ENCODE measurements at regions not wholly inside any gene's neighbourhood (a gene's known extent, or its start where the extent isn't known, plus 50 kb on each side); places are given as distances from the start of the nearest gene placed in this dataset.

DNA sequence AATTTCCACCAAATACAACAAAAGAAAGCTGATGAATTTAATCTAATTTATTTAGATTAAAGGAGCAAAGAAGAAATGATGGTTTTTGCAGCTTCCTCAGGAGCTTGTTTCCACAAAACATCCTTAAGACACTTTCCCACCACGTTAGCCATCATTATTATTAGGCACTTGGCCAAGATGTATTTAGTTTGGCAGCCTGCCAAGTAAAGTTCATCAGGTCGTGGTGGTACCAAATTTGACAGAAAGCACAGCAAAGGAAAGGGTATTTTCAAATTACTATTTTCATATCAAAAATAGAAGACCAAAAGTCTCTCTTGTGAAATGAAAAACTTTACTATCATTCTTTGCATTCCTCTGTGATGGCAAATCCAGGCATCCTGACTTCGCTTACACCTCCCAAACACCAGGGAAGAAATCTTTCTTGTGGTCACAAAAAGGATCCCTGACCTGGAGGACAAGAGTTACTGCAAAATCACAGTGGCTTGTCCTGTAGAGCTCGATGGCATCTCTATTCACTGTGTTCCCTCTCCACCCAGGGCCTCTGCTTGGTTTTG, 123.1 kb upstream of the INHBA start:
- Mint-ChIP-seq H3K27me3 (ENCODE audit: unreplicated experiment) (peaks cover 46% of the 10 kb centered on the region), H3K36me3 (ENCODE audit: insufficient read depth, unreplicated experiment) (no peaks in the 10 kb centered on the region), H3K9me3 (ENCODE audit: low read depth, unreplicated experiment) (peaks cover 8% of the 10 kb centered on the region), H3K27ac (ENCODE audit: unreplicated experiment) (no peak overlapping the region), H3K4me1 (ENCODE audit: low read depth, unreplicated experiment) (no peaks in the 10 kb centered on the region), H3K4me3 (ENCODE audit: low read depth, unreplicated experiment) (no peak overlapping the region)
- CTCF ChIA-PET = no interaction called here
- intact Hi-C loops (cut with micrococcal nuclease; ENCODE audit: unreplicated experiment) = no loop called here
- DNase-seq = no peak
- BruUV-seq (replicated peaks) = no TSS peak
- TF ChIP-seq CTCF (IDR thresholded peaks at IDR 0.05; ENCODE audit: unreplicated experiment) = no peak

DNA sequence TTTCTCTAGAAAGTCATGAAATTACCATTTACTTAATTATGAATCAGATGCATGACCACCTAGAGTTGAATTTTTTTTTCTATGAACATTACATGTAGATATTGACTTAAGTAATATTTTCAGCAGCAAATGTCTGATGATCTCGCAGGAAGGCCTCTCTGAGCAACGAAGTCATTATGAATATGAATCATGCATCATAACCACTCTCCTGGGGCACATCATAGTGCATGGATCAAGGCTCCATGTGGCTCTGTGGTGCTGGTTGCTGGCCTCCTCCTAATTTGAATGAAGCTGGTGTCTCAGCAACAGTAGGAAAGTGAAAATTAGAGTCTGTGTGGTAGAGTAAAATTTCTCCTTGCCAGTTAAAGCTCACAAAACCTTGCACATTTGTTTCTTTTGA, 121.4 kb upstream of the INHBA start:
- no peak for DNase-seq
- intact Hi-C loops (cut with micrococcal nuclease; ENCODE audit: unreplicated experiment) = no loop called here
- no TSS peak for BruUV-seq (replicated peaks)
- Mint-ChIP-seq H3K9me3 (ENCODE audit: low read depth, unreplicated experiment) (peaks cover 6% of the 10 kb centered on the region), H3K27me3 (ENCODE audit: unreplicated experiment) (peaks cover 38% of the 10 kb centered on the region), H3K4me3 (ENCODE audit: low read depth, unreplicated experiment) (no peak overlapping the region), H3K4me1 (ENCODE audit: low read depth, unreplicated experiment) (no peaks in the 10 kb centered on the region), H3K27ac (ENCODE audit: unreplicated experiment) (no peak overlapping the region), H3K36me3 (ENCODE audit: insufficient read depth, unreplicated experiment) (no peaks in the 10 kb centered on the region)
- TF ChIP-seq CTCF (IDR thresholded peaks at IDR 0.05; ENCODE audit: unreplicated experiment) = no peak
- CTCF ChIA-PET = no interaction called here

DNA sequence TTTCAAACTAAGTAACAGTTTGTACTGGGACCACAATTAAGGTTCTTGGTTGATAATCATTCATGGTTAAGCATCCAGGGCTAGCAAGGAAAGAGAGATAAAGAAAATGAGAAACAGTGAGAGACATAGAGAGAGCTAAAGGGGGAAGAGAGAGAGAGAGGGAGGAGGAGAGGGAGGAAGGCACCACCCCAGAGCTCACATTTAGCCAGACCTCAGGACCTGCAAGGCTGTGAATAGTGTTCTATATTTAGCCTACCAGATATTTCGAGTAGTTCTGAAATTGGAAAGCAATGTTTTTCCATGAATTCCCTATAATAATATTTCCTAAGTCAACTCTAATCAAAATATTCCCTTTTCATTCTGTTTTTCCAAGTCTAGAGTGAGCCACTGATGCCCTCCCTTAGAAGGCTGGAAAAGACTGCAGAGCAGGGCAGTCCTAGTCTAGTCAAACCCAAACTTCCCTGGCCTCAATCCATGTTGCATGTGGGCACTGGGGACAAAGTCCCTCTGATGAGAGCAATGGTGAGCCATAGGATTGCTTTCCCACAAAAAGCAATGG, 119.4 kb upstream of the INHBA start:
- Mint-ChIP-seq H3K4me3 (ENCODE audit: low read depth, unreplicated experiment) (no peak overlapping the region), H3K27ac (ENCODE audit: unreplicated experiment) (no peak overlapping the region), H3K4me1 (ENCODE audit: low read depth, unreplicated experiment) (no peaks in the 10 kb centered on the region), H3K36me3 (ENCODE audit: insufficient read depth, unreplicated experiment) (no peaks in the 10 kb centered on the region), H3K9me3 (ENCODE audit: low read depth, unreplicated experiment) (peaks cover 6% of the 10 kb centered on the region), H3K27me3 (ENCODE audit: unreplicated experiment) (peaks cover 24% of the 10 kb centered on the region)
- CTCF ChIA-PET = no interaction called here
- BruUV-seq (replicated peaks) = no TSS peak
- intact Hi-C loops (cut with micrococcal nuclease; ENCODE audit: unreplicated experiment) = no loop called here
- TF ChIP-seq CTCF (IDR thresholded peaks at IDR 0.05; ENCODE audit: unreplicated experiment) = no peak
- DNase-seq = no peak

DNA sequence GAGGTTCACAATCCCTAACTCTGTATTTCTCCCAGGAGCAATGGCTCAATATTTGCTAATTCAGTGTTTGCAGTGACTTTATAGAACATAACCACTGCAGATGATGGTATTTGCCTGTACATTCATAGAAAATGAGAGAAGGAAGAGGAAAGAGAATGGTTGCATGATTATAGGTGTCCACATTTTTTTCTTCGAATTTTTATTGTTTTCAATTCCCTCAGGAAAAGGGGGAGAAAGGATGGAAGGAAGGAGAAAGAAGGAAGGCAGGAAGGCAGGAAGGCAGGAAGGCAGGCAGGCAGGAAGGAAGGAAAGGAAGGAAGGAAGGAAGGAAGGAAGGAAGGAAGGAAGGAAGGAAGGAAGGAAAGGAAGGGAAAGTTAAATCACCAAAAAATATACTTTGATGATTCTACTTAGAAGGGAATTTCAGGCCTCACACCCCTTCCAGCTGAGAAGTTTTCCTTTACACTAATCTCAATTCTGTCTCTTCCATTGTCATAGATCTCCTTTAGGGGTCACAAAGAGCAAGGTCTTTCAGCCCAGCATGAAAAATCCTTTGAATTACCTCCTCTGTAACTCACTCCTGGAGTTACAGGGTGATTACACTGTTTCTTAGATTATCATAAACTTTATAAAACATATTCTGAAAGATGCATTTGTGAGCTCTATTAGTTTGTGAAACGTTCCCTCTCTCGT, 118.8 kb upstream of the INHBA start:
- Mint-ChIP-seq H3K4me3 (ENCODE audit: low read depth, unreplicated experiment) (no peak overlapping the region), H3K9me3 (ENCODE audit: low read depth, unreplicated experiment) (peaks cover 6% of the 10 kb centered on the region), H3K4me1 (ENCODE audit: low read depth, unreplicated experiment) (no peaks in the 10 kb centered on the region), H3K27me3 (ENCODE audit: unreplicated experiment) (peaks cover 27% of the 10 kb centered on the region), H3K27ac (ENCODE audit: unreplicated experiment) (no peak overlapping the region), H3K36me3 (ENCODE audit: insufficient read depth, unreplicated experiment) (no peaks in the 10 kb centered on the region)
- intact Hi-C loops (cut with micrococcal nuclease; ENCODE audit: unreplicated experiment) = no loop called here
- no peak for TF ChIP-seq CTCF (IDR thresholded peaks at IDR 0.05; ENCODE audit: unreplicated experiment)
- CTCF ChIA-PET = no interaction called here
- no peak for DNase-seq
- no TSS peak for BruUV-seq (replicated peaks)

Data from Calu3 (cell line).